Loucy (cell line): ENCODE measurements at regions not wholly inside any gene's neighbourhood (a gene's known extent, or its start where the extent isn't known, plus 50 kb on each side); places are given as distances from the start of the nearest gene placed in this dataset.

Experiments
- CTCF ChIP-seq: fragments of 200-600 bp; sonication (generic); conservative IDR thresholded peaks from 2 replicates; pipeline ENCODE4 v1.5.1; 2014; ENCODE audit warnings: mild to moderate bottlenecking, antibody characterized with exemption, low read length
- EZH2phosphoT487 ChIP-seq: fragments of 200-600 bp; IDR thresholded peaks from 2 replicates; pipeline ENCODE4 v1.6.1; 2018; ENCODE audit warnings: antibody characterized with exemption, mild to moderate bottlenecking, moderate library complexity, borderline replicate concordance

- TF ChIP-seq CTCF (no peak), EZH2phosphoT487 (no peak)
Measured at GRCh38 chr1:199292896-199293295, 654.1 kb downstream of the PTPRC start.
